A673 (cell line): ENCODE measurements at regions not wholly inside any gene's neighbourhood (a gene's known extent, or its start where the extent isn't known, plus 50 kb on each side); places are given as distances from the start of the nearest gene placed in this dataset.

ENCODE experiments used
- BruUV-seq: library from RNA; stranded (reverse); fragments of 400-500 nt; replicated peaks from 2 replicates; lab custom pipeline; 2021; lab: Mats Ljungman, UMichigan
- CTCF ChIA-PET: fragments of 300-600 bp; sonication (Branson Sonifier 250); formaldehyde crosslinking; loops from one replicate; lab custom pipeline; 2022; ENCODE audit warnings: antibody characterized with exemption; lab: Charles Lee
- POLR2A ChIA-PET: fragments of 300-600 bp; sonication (Branson Sonifier 250); formaldehyde crosslinking; loops from one replicate; lab custom pipeline; 2022; ENCODE audit warnings: antibody characterized with exemption; ENCODE audit not compliant: low non-redundant PET; lab: Charles Lee
- DNase-seq: peaks from one replicate; pipeline ENCODE4 v3.0.0-alpha.2; 2015; ENCODE audit warnings: low spot score
- H3K27ac ChIP-seq: fragments of 200-600 bp; sonication (generic); 2 replicates; pipeline ENCODE4 v1.5.1; 2016; ENCODE audit warnings: mixed run types, low read depth, mild to moderate bottlenecking, mixed read lengths, antibody characterized with exemption, low read length; ENCODE audit not compliant: poor library complexity, severe bottlenecking
- H3K27me3 ChIP-seq: fragments of 200-600 bp; sonication (generic); replicated peaks from 2 replicates; pipeline ENCODE4 v1.6.1; 2017; ENCODE audit warnings: mixed run types, low read depth, mild to moderate bottlenecking, mixed read lengths, antibody characterized with exemption, low read length; ENCODE audit not compliant: insufficient read depth, poor library complexity
- H3K36me3 ChIP-seq: fragments of 200-600 bp; sonication (generic); 2 replicates; pipeline ENCODE4 v1.6.1; 2016; ENCODE audit warnings: mixed run types, mild to moderate bottlenecking, mixed read lengths, antibody characterized with exemption, low read length; ENCODE audit not compliant: insufficient read depth, poor library complexity, severe bottlenecking
- H3K4me1 ChIP-seq: fragments of 200-600 bp; sonication (generic); 2 replicates; pipeline ENCODE4 v1.6.1; 2017; ENCODE audit warnings: mixed run types, mild to moderate bottlenecking, mixed read lengths, antibody characterized with exemption, low read length; ENCODE audit not compliant: insufficient read depth, poor library complexity, severe bottlenecking
- H3K4me3 ChIP-seq: fragments of 200-600 bp; sonication (generic); 2 replicates; pipeline ENCODE4 v1.5.1; 2016; ENCODE audit warnings: low read depth, mixed run types, mild to moderate bottlenecking, mixed read lengths, low read length; ENCODE audit not compliant: poor library complexity, severe bottlenecking
- H3K9me3 ChIP-seq: fragments of 200-600 bp; sonication (generic); 2 replicates; pipeline ENCODE4 v1.6.1; 2016; ENCODE audit warnings: mixed run types, low read depth, mild to moderate bottlenecking, mixed read lengths, antibody characterized with exemption, low read length; ENCODE audit not compliant: poor library complexity, severe bottlenecking
- CTCF ChIP-seq: fragments of 300-800, 200-600 bp; sonication (generic); conservative IDR thresholded peaks from 2 replicates; pipeline ENCODE4 v1.5.1; 2017; ENCODE audit warnings: low read depth, mild to moderate bottlenecking, antibody characterized with exemption, low read length, moderate library complexity, mixed read lengths
- EZH2 ChIP-seq: fragments of 200-600 bp; sonication (generic); IDR thresholded peaks from 2 replicates; pipeline ENCODE4 v1.6.1; 2017; ENCODE audit warnings: borderline replicate concordance, low read depth, mild to moderate bottlenecking, mixed read lengths, antibody characterized with exemption, low read length; ENCODE audit not compliant: poor library complexity, severe bottlenecking
- intact Hi-C: fragments of 100-400 bp; cut with micrococcal nuclease; formaldehyde crosslinking; loops from one replicate; pipeline ENCODE4 v1.10.0; 2022; ENCODE audit not compliant: unreplicated experiment

GRCh38 chr4:138680256-138680655 is 335.3 kb upstream of the NOCT start:
- ChIA-PET POLR2A (no interaction called here), CTCF (interaction anchor here (1.0 to 1.6 kb wide), 3 partner anchors 102 to 645 kb away, joined by 5 to 10 read pairs (median 8); no protein-coding TSS in a partner anchor)
- Histone ChIP-seq H3K36me3 (no peaks in the 10 kb centered on the region), H3K27ac (no peak overlapping the region), H3K27me3 (no peaks in the 10 kb centered on the region), H3K4me3 (no peak overlapping the region), H3K9me3 (no peaks in the 10 kb centered on the region), H3K4me1 (no peaks in the 10 kb centered on the region)
- intact Hi-C loops = loop anchor here (2.0 to 5.0 kb wide), 6 partner anchors 103 to 948 kb away; no protein-coding TSS in a partner anchor
- no TSS peak for BruUV-seq
- DNase-seq = no peak
- TF ChIP-seq EZH2 (no peak), CTCF (no peak)

DNA sequence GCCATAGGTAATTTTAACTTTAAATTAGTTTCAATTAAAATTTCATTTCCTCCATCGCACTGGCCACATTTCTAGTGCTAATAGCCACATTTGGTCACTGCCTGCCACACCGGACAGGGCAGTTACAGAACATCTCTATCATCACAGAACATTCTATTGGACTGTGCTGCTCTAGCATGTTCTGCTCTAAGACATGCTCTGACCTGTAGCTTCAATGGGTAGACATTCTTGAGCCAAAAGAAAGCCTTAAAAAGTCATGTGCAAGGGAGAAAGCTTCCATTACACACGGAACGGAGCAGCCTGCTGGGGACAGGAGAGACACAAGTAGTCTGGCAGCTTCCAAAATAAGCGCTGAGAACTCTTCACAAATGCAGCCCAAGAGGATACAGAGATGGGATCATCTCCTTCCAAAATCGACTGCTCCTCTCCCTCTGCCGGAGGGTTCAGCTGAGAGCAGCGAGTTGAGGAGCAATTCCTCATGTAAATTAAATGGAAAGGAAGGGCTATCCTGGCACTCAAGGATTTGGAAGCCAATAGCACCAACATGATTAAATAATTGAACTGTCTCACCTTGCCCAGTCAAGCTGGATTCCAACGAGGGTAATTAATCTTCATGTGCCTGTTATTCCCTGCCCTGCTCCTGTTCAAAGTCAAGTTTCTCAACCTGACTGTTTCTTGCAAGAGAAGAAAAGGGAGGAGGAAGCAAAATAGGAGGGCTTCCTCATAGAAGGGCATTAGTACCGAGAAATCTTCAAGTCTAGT is 336.4 kb upstream of the NOCT start:
- DNase-seq = no peak
- Histone ChIP-seq H3K4me3 (no peak overlapping the region), H3K9me3 (no peaks in the 10 kb centered on the region), H3K27me3 (no peaks in the 10 kb centered on the region), H3K27ac (no peak overlapping the region), H3K4me1 (no peaks in the 10 kb centered on the region), H3K36me3 (no peaks in the 10 kb centered on the region)
- POLR2A ChIA-PET = no interaction called here
- intact Hi-C loops = no loop called here
- CTCF ChIA-PET = no interaction called here
- BruUV-seq = no TSS peak
- no peak for TF ChIP-seq EZH2
- no peak for TF ChIP-seq CTCF

- Histone ChIP-seq H3K36me3 (no peaks in the 10 kb centered on the region), H3K9me3 (no peaks in the 10 kb centered on the region), H3K4me3 (no peak overlapping the region), H3K27ac (no peak overlapping the region), H3K4me1 (no peaks in the 10 kb centered on the region), H3K27me3 (no peaks in the 10 kb centered on the region)
- DNase-seq = no peak
- ChIA-PET CTCF (no interaction called here), POLR2A (no interaction called here)
- TF ChIP-seq EZH2 = no peak
- intact Hi-C loops = no loop called here
- BruUV-seq = no TSS peak
These were observed 337.8 kb upstream of the NOCT start for GRCh38 chr4:138677748-138678147.

DNA sequence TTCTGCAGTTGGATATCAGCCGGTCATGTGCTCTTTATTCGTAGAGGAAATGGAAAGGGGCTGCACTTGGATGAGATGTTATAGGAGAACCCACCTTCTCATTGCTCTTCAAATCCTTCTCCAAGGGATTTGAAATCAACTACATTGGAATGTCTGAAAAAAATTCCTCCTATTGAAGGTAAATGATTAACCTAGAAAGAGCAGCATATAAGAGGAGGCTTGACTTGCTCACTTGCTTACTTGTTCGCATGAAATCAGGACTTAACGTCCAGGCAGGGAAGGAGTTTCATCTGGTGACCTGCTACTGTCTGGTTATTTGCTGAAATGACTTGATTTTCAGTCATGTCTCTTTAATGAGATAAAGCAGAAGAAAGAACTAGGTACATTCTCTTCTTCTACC is 338.4 kb upstream of the NOCT start:
- no peak for TF ChIP-seq CTCF
- TF ChIP-seq EZH2 = no peak
- POLR2A ChIA-PET = no interaction called here
- intact Hi-C loops = no loop called here
- Histone ChIP-seq H3K9me3 (no peaks in the 10 kb centered on the region), H3K36me3 (no peaks in the 10 kb centered on the region), H3K27me3 (no peaks in the 10 kb centered on the region), H3K4me1 (no peaks in the 10 kb centered on the region), H3K4me3 (no peak overlapping the region), H3K27ac (no peak overlapping the region)
- CTCF ChIA-PET = no interaction called here
- DNase-seq = no peak
- BruUV-seq = no TSS peak
